Astrocyte of the spinal cord (primary cell): ENCODE measurements at regions not wholly inside any gene's neighbourhood (a gene's known extent, or its start where the extent isn't known, plus 50 kb on each side); places are given as distances from the start of the nearest gene placed in this dataset.
"Not testable (repeated sequence)": the region's sequence is repeated elsewhere in the genome, so short reads cannot be mapped to it uniquely, and the experiment has no call there.

Source experiments
- DNase-seq: peaks from one replicate; pipeline ENCODE4 v3.0.0; 2011; ENCODE audit warnings: low read depth, low spot score
- H3K4me3 ChIP-seq: 2 replicates; pipeline ENCODE4 v1.5.1; 2011; ENCODE audit warnings: low read depth, mild to moderate bottlenecking, low read length, moderate library complexity
- CTCF ChIP-seq: IDR thresholded peaks from 2 replicates; pipeline ENCODE4 v1.5.1; 2012; ENCODE audit warnings: low read depth, mild to moderate bottlenecking, low read length, inconsistent platforms
- in situ Hi-C: cut with HindIII; loops from 2 replicates; pipeline ENCODE4 v1.10.0; 2017; ENCODE audit warnings: low sequenced_read_pairs

DNA sequence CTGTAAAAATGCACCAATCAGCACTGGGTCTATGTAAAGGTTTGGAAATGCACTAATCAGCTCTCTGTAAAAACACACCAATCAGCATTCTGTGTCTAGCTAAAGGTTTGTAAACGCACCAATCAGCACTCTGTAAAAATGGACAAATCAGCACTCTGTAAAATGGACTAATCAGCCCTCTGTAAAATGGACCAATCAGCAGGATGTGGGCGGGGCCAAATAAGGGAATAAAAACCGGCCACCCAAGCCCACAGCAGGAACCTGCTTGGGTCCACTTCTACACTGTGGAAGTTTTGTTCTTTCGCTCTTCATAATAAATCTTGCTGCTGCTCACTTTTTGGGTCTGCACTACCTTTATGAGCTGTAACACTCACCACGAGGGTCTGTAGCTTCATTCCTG is 101.0 kb downstream of the SMC2 start:
- DNase-seq, H3K4me3 ChIP-seq, in situ Hi-C loops: not testable (repeated sequence)

DNA sequence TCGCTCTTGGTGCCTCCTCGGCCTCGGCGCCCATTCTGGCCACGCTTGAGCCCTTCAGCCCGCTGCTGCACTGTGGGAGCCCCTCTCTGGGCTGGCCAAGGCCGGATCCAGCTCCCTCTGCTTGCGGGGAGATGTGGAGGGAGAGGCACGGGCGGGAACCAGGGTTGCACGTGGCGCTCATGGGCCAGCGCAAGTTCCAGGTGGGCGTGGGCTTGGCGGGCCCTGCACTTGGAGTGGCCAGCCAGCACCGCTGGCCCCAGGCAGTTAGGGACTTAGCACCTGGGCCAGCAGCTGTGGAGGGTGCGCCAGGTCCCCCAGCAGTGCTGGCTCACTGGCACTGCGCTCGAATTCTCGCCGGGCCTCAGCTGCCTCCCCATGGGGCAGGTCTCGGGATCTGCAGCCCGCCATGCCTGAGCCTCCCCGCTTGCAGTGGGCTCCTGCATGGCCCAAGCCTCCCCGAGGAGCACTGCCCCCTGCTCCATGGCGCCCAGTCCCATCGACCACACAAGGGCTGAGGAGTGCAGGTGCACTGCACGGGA is 106.4 kb downstream of the SMC2 start:
- no peak for DNase-seq
- no peak for TF ChIP-seq CTCF
- no peak overlapping the region for H3K4me3 ChIP-seq
- in situ Hi-C loops: no loop called here

- TF ChIP-seq CTCF: no peak
- H3K4me3 ChIP-seq: no peak overlapping the region
- in situ Hi-C loops: no loop called here
- no peak for DNase-seq
These were observed 112.7 kb downstream of the SMC2 start for GRCh38 chr9:104206766-104207165.

DNA sequence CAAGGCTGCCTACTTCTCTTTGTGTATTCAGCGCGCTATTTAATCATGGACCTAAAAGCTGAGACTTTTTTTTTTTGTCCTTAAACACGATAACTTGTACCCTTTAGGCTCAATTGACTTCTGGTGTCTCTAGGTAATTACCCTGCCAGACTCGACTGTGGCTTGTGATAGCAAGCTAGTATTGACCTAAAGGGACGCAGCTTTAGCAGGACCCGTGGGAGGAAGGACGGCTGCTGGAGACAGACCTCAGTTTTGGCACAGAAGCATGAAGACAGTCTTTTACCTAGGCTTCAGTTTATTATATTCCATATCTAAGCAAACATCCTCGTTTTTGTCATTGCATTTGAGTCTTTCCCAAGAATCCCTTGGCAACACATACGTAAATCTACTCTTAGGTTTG is 115.3 kb downstream of the SMC2 start:
- no peak for DNase-seq
- no peak overlapping the region for H3K4me3 ChIP-seq
- in situ Hi-C loops: no loop called here
- no peak for TF ChIP-seq CTCF

DNA sequence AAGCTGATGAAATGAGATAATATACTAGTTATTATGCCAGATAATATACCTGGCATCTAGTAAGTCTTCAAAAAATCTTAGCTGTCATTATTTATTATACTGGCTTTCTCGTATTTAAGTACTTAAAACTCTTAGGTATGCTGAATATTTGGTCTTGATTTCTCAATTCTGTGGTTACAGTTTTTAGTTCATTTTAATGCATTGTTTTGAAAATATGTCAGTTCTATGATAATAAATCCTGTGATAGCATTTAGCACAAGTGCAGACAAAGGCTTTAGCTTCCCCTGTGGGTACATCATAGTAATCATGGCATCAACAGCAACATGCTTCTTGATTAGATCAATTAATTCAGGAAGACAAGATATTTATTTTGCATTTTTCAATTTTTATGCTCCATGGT is 133.0 kb downstream of the SMC2 start:
- in situ Hi-C loops: no loop called here
- no peak overlapping the region for H3K4me3 ChIP-seq
- no peak for DNase-seq
- no peak for TF ChIP-seq CTCF

DNA sequence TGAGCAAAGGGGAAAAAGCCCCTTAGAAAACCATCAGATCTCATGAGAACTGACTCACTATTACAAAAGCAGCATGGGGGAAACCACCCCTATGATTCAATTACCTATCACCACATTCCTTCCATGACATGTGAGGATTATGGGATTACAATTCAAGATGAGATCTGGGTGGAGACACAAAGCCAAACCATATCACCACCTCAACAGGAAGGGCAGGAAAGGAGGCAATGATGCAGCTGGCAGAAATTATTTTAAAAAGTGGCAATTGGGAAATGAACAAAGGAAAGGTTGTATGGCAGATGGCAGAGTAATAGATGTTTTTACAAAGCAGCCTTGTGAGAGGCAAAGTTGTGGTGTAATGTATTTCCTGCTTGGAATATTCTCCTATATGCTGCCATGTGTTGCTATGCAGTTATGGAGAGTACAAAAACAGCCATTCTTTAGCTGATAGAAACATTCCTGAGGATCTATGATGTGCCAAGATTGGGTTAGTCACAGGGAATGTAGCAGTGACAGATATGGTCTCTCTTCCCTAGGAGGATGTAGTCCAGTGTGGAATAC is 138.8 kb downstream of the SMC2 start:
- H3K4me3 ChIP-seq: no peak overlapping the region
- in situ Hi-C loops: no loop called here
- no peak for TF ChIP-seq CTCF
- DNase-seq: peak; percentile 52

DNA sequence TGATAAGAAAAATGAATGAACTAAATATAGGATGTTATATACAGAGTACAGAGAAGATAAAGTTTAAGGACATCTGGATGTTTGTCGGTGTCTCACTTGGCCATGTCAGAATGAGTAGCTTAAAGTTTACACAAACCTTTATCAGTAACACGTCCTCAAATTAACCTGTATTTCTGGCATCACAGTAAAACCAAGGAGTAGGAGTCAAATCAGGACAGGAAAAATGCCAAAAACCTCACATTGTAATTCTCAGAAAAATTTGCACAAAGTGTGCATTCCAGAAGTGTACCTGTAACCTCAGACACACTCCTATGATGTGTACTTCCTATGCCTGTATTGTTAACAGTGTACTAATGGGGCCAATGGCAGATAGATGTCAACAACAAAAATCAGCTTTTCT is 139.3 kb downstream of the SMC2 start:
- no peak for DNase-seq
- in situ Hi-C loops: no loop called here

DNA sequence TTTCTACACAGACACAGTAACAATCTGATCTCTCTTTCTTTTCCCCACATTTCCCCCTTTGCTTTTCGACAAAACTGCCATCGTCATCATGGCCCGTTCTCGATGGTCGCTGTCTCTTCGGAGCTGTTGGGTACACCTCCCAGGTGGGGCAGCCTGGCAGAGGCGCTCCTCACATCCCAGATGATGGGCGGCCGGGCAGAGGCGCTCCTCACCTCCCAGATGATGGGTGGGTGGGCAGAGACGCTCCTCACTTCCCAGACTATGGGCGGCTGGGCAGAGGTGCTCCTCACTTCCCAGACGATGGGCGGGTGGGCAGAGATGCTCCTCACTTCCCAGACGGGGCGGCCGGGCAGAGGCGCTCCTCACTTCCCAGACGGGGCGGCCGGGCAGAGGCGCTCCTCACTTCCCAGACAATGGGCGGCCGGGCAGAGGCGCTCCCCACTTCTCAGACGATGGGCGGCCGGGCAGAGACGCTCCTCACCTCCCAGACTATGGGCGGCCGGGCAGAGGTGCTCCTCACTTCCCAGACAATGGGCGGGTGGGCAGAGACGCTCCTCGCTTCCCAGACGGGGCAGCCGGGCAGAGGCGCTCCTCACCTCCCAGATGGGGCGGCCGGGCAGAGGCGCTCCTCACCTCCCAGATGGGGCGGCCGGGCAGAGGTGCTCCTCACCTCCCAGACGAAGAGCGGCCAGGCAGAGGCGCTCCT is 140.7 kb downstream of the SMC2 start:
- in situ Hi-C loops, DNase-seq, H3K4me3 ChIP-seq: not testable (repeated sequence)

More for the DNA sequence above, 139.3 kb downstream of the SMC2 start:
- no peak for TF ChIP-seq CTCF
- no peak overlapping the region for H3K4me3 ChIP-seq

GRCh38 chr9:104235347-104236120 is 141.4 kb downstream of the SMC2 start:
- H3K4me3 ChIP-seq, DNase-seq, in situ Hi-C loops: not testable (repeated sequence)
